ENCODE measurements at regions not wholly inside any gene's neighbourhood (a gene's known extent, or its start where the extent isn't known, plus 50 kb on each side); places are given as distances from the start of the nearest gene placed in this dataset.

GRCh38 chr5:112025757-112026156, 268.8 kb upstream of the NREP start:
- H3K4me2 ChIP-seq (ENCODE audit: insufficient read depth, low read length): no peak overlapping the region
- dilution Hi-C loops (cut with MboI; ENCODE audit: extremely low pct_ligation_motif_present, low sequenced_read_pairs) (no loop called here), intact Hi-C loops (cut with micrococcal nuclease) (no loop called here)
- ChIA-PET CTCF (interaction anchor here (0.6 kb wide), 1 partner anchor 13 kb away, joined by 3 read pairs; no protein-coding TSS in a partner anchor), POLR2A (no interaction called here)
- no peaks in the 10 kb centered on the region for H3K36me3 ChIP-seq (ENCODE audit: control insufficient read depth in 2 of 2, extremely low read depth in 1 of 2, insufficient read depth in 2 of 2, low read length in 2 of 2)
- H4K20me1 ChIP-seq (replicated peaks; ENCODE audit: control insufficient read depth, extremely low read depth, insufficient read depth, low read length): no peaks in the 10 kb centered on the region
- H3K9me1 ChIP-seq (replicated peaks; ENCODE audit: control insufficient read depth, extremely low read depth, insufficient read depth, low read length): no peaks in the 10 kb centered on the region
- H2AFZ ChIP-seq (ENCODE audit: low read depth, low read length): no peak overlapping the region
- no peak overlapping the region for H3K9ac ChIP-seq (replicated peaks; ENCODE audit: extremely low read depth, insufficient read depth, low read length)
- no peak overlapping the region for H3K27ac ChIP-seq (ENCODE audit: insufficient read depth, low read depth, low read length)
- H3K9me3 ChIP-seq (replicated peaks; ENCODE audit: control insufficient read depth, insufficient read depth, low read length): no peaks in the 10 kb centered on the region
- no peaks in the 10 kb centered on the region for H3K27me3 ChIP-seq (ENCODE audit: control insufficient read depth in 2 of 2, insufficient read depth in 2 of 2, low read length in 2 of 2)
- BruUV-seq (replicated peaks): no TSS peak
- TF ChIP-seq MAX (IDR thresholded peaks at IDR 0.05; ENCODE audit: insufficient read depth, insufficient read length) (no peak), GATA2 (IDR thresholded peaks at IDR 0.05; ENCODE audit: insufficient read depth, insufficient read length, low read depth, low read length) (no peak), JUN (IDR thresholded peaks at IDR 0.05; ENCODE audit: borderline replicate concordance, insufficient read depth, insufficient read length, low read depth) (no peak), CTCF (IDR thresholded peaks at IDR 0.05; ENCODE audit: extremely low read depth in 1 of 2, insufficient read depth in 1 of 2, low read depth in 1 of 2, low read length in 2 of 2) (no peak), FOS (IDR thresholded peaks at IDR 0.05; ENCODE audit: borderline replicate concordance, insufficient read depth, low read length) (no peak), EZH2 (IDR thresholded peaks at IDR 0.05; ENCODE audit: borderline replicate concordance, low read depth, low read length, severe bottlenecking) (no peak), MYC (IDR thresholded peaks at IDR 0.05; ENCODE audit: low read depth, low read length) (no peak), POLR2A (IDR thresholded peaks at IDR 0.05; ENCODE audit: low read depth, low read length) (no peak), POLR2AphosphoS5 (IDR thresholded peaks at IDR 0.05; ENCODE audit: insufficient read depth, low read depth, low read length) (no peak)
- no peaks in the 10 kb centered on the region for H3K4me1 ChIP-seq (ENCODE audit: control insufficient read depth, extremely low read depth, insufficient read depth, low read length)
- FAIRE-seq (no peak), DNase-seq (ENCODE audit: low read depth, low spot score) (no peak)
- no peak overlapping the region for H3K4me3 ChIP-seq (replicated peaks in 1 of 3; ENCODE audit: insufficient read depth in 1 of 3, low read depth in 1 of 3, low read length in 3 of 3)
- H3K79me2 ChIP-seq (ENCODE audit: control insufficient read depth, insufficient read depth, low read length): no peaks in the 10 kb centered on the region
